ENCODE measurements at regions not wholly inside any gene's neighbourhood (a gene's known extent, or its start where the extent isn't known, plus 50 kb on each side); places are given as distances from the start of the nearest gene placed in this dataset.
A peak's percentile ranks its signal among the peaks of the same experiment; 100 is the strongest.
"Not testable (repeated sequence)": the region's sequence is repeated elsewhere in the genome, so short reads cannot be mapped to it uniquely, and the experiment has no call there.

DNA sequence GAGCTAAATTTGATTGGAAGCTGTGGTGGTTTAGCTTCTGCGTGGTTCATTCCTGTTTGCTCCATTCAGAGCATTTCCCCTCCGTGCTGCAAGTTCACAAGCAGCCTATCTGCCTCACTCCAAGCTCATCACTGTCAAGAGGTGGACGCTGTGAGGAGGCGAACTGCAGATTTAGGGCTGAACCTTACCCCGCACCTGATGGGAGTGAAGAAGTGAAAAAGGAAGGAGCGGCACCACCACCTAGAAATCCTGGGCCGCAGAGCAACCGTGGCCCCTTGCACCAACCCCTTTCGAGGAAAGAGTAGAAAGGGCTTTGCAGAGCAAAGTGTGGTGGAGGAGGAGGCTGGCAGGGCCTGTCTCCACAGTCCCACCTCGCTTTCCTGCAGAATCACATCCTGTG lies 117.4 kb downstream of the IER5 start:
- DNase-seq: no peak

DNA sequence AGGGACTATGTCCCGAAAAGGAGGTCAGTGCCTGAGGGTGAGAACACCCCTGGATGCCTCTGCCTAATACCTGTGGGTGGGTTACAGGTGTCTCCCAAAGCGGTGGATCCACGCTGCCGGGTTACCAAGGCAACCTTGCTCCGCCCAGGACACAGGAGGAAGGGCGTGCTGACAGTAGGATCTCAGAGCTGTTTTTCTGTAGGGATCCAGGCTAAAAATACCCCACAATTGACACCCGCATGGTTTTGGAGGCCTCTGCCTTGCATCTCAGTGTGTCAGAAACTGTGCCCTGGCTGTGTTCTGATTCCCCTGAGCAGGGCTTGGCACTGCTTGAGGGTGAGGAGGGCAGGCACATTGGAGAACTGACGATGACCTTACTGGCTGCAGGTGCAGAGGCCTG lies 118.0 kb downstream of the IER5 start:
- DNase-seq: no peak

DNA sequence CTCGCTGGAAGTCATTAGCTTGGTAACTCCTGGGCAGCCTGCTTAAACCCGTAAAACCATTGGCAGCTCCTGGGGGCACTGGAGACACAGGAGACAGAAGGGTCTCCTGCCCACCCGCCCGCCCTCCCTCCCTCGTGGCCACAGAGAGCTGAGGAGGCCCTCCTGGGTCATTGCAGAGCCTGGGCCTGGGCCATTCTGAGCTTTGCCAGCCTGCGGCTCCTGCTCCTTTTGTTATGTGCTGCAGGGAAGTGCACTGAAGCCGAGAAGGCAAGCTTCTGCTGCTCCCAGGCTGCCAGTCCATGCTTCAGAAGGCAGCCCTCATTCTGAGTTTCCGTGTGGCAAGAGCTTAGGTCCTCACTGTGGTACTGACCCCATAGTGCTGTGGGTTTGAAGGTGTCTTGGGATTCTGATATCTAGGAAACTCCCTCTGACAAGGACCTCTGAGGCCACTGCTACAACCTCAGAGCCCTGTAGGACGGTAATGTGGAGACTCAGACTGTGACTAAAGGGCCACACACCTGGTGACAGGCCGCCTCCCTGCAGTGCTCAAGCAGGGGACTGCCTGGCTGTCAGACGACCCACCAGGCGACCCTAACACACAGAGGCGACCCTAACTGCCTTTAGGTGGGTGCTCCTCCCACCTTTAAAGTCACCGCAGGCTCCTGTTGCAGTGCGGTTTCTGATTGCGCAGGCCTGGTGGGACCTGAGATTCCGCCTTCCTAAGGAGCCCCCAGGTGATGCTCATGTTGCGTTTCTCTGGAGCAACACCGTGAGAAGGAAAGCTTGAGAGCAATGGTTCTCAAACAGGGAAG lies 118.7 kb downstream of the IER5 start:
- DNase-seq: no peak

DNA sequence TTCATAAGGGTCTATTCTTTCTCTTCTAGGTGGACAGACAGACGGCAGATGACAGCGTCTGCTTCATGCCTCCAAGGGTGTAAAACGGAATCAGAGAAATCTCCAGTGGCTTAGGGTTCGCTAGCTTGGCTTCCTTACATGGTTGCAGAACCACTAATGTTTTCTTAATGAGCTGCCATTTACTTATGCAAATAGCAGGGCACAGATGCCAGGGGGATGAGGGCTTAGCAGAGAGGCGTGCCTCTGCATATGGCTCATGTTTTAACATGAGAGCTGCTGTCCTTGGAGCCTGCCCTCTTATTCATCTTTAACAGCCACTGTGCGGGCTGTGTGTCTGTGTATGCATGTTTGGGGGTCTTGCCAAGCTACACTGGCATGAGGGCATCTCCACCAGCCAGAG lies 119.6 kb downstream of the IER5 start:
- no peak for DNase-seq

DNA sequence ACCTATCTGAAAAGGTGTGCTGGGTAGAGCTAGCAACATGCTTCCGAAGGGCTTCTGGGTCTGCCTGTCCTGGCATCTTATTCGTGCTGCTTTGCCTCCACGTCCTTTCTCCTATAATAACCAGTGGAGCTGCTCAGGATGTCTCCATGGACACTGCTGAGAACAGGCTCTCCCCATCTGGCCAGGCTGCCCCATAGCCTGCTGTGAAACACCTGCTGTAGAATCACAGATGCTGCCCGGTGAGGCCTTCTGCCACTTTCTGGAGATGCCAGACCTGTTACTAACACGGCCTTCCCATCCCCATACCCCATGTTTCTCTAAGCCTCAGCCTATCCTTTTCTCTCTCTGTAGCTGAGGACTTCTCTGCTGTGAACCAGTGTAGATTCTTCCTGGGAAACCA lies 120.5 kb downstream of the IER5 start:
- no peak for DNase-seq

DNA sequence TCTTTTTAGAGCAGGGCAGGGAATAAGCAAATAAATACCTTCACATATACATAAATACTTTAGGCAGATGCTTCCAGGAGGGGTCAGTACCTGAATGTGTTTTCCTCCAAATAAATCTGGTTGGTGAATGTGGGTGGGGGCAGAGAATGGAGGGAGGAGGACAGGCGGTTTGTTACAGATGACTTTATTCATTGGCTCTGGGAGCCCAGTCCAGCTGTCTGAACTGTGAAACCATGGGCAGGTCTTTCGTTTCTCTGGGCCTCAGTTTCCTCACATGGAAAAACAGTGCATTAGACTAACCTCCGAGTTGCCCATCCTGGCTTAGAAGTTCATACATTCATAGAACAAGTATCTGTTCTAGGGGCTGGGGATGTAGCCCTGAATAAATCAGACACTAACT lies 124.6 kb downstream of the IER5 start:
- DNase-seq: no peak

DNA sequence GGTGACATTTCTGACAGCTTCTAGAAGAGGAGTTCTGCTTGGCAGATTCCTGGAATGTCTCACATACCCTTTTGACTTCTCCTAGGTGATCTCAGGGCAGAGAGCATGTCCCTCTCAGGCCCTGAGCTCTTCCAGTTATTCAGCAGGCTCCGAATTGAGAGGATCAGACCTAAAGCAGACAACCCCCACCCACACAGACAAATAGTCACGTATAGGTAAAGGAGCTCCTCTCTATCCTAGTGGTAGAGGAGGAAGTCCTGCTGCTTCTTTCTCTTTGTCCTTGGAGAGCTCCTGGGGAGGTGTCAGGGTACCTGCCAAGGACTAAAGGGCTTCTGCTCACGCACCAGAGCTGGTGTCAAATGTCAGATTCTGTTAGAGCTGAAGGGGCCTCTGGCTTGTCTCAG lies 128.1 kb downstream of the IER5 start:
- DNase-seq: no peak

DNA sequence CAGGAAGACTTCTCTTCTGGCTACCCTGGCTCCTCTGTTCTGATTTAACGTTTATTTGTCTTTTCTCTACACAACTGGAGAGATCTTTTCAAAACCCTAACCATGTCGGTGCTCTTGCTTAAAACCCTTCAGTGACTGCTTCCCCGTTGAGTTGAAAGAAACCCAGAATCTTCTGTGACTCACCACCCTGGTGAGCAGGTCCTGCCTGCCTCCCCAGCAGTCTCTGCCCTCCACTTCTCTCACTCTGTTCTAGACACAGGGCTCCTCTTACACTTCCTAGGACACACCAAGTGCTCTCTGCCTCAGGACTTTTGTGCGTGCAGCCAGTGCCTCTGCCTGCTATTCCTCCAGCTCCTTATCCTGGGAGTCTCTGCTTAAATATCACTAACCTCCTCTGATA lies 131.4 kb downstream of the IER5 start:
- no peak for DNase-seq

DNA sequence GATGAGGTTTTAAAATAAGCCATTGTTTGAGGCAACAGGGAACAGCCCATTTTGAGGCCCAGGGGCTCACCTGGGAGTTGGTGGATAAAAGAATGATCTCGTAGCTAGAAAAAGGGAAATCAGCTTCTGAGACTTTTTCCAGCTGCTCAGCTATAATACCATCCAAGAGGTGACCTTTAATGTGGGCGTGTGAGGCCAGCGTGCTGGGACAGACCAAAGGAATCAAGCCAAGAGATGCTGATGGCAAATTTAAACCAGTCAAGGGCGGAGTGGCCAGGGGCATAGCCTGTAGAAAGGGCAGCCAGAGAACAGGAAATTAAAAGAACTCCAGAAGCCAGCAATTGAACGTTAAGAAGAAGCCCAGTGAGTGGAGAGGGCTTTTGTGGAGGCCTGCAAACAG lies 132.6 kb downstream of the IER5 start:
- no peak for DNase-seq

DNA sequence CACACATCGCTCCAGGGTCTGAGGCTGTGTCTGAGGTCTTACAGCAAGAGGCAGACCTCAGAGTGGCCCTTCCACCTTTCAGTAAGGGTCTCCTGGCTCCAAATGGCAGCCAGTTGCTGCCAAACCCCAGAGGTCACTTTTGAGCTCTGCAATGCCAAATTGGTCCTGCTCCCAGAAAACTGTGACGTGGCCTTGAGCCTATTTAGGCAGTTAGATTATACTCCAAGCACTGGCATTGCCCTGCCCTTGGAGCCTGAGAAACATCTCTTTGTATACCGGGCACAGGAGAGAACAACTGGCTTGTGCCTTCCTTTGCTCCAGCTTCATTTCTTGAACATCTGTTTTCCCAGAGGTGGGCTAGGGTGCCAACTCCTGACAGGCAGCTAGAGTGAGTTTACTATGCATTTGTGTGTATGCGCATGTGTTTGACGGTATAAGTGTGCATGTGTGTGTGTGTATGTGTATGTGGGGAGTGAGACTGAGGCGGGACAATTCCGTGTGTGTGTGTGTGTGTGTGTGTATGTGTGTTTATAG lies 134.5 kb downstream of the IER5 start:
- DNase-seq: no peak

DNA sequence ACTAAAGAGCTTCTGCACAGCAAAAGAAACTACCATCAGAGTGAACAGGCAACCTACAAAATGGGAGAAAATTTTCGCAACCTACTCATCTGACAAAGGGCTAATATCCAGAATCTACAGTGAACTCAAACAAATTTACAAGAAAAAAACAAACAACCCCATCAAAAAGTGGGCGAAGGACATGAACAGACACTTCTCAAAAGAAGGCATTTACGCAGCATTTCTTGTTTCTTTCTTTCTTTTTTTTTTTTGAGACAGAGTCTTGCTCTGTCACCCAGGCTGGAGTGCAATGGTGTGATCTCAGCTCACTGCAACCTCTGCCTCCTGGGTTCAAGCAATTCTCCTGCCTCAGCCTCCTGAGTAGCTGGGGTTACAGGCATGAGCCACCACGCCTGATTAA lies 138.2 kb downstream of the IER5 start:
- DNase-seq: not testable (repeated sequence)

DNA sequence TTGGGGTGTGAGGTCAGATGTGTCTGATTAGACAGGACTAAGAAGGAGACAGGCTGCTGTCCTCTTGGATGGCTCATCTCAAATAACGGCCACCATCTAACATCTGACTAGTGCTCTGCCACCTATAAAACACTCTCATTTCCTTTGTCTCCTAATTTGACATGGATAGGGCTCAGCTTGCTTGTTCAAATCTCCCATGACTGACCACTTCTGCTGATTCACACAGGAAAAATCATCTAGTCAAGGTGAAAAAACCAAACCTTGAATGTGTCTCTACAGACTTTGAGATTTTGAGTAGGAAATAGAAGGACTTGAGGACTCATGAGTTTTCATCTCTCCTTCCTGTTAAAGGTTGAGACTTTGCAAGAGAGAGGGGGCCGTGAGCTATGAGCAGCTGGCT lies 150.6 kb downstream of the IER5 start:
- no peak for DNase-seq

DNA sequence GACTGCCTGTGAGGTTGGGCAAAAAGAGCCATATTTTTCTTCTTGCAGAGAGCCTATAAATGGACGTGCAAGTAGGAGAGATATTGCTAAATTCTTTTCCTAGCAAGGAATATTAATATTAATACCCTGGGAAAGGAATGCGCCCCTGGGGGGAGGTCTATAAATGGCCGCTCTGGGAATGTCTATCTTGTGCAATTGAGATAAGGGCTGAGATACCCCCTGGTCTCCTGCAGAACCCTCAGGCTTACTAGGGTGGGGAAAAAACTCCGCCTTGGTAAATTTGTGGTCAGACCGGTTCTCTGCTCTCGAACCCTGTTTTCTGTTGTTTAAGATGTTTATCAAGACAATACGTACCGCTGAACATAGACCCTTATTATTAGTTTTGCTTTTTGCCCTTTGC lies 157.8 kb downstream of the IER5 start:
- not testable (repeated sequence) for DNase-seq

DNA sequence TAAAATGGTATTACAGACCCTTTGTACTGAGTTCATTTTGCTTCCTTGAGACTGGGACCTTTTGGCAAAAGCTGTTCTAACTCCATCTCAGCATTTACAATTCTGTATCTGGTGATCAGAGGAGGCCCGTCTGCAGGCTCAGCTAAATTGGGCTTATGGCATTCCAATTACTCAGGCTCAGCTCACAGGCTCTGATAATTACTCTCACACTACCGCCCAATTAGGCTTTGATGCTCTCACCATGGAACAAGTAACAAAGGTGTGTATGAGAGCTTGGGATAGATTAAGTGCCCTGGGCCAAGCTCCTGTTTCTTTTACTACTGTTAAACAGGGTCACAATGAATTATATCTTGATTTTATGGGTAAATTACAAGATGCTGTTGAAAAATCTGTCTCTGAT lies 159.9 kb downstream of the IER5 start:
- peak; percentile 31 for DNase-seq

DNA sequence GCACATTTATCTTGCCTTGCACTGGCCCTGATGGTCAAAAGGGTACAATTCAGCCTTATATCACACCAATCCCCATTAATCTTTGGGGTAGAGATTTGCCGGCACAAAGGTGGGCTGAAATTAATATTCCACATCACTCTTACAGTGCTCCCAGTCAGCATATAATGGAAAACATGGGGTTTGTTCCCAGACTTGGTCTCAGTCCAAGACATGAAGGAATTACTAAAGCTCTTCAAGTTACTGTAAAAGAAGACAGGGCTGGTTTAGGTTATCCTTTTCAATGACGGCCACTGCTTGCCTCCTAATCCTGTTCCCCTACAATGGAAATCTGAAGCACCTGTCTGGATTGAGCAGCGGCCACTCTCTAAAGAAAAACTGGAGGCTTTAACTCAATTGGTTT lies 160.7 kb downstream of the IER5 start:
- DNase-seq: peak; percentile 58

DNA sequence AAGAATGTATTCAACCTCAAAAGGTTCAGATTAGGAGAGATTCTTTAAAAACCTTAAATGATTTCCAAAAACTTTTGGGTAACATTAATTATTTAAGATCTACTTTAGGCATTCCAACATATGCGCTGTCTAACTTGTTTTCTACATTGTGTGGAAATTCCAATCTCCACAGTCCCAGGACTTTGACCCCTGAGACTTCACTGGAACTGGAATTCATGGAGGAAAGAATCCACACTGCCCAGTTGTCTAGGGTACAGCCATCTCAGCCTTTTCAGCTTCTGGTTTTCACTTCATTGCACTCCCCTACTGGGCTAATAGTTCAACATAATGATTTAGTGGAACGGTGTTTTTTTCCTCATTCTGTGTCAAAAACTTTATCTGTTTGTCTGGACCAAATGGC lies 161.5 kb downstream of the IER5 start:
- no peak for DNase-seq

DNA sequence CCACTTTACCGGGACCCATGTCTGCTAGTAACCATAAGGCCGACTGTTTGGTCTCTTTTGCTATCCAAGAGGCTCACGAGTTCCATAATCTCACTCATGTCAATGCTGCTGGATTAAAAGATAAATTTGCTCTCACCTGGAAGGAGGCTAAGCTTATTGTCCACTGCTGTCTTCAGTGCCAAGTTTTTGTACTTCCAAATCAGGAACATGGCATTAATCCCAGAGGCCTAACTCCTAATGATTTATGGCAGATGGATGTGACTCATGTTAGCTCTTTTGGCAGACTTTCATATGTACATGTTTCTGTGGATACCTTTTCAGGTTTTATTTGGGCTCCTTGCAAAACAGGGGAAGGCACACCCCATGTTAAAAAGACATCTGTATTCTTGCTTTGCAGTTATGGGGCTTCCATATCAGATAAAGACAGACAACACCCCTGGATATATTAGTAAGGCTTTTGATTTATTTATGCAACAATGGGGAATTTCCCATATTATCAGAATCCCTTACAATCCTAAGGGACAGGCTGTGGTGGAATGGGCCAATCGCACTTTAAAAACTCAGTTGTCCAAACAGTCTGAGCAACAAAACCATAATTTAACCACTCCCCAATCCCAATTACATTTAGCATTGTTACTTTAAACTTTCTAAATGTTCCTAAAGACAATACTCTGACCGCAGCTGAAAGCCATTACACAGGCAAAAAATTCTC lies 162.7 kb downstream of the IER5 start:
- DNase-seq: peak; percentile 62

DNA sequence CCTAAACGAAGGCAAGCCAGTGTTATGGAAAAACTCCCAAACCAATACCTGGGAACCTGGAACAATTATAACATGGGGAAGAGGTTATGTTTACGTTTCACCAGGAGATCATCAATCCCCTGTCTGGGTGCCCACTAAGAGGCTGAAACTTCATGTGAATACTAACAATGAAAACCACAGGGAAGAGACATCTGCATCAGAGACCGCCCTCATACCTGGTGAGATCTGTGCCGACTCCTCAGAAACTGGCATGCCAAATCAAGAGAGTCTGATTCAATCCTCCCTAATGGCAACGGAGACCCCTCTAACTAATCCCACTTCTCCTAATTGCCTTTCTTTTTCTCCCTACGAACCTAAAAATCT lies 163.2 kb downstream of the IER5 start:
- no peak for DNase-seq

DNA sequence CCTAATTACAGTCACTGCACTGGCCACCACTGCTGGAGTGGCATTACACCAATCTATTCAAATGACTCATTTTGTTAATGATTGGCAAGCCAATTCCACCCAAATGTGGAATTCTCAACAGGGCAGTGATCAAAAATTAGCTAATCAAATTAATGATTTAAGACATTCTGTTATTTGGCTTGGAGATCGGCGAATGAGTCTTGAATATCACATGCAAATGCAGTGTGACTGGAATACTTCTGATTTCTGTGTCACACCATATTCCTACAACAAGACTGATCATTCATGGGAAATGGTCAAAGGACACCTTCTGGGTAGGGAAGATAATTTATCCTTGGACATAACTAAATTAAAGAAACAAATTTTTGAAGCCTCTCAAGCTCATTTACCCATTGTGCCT lies 165.1 kb downstream of the IER5 start:
- DNase-seq: not testable (repeated sequence)

DNA sequence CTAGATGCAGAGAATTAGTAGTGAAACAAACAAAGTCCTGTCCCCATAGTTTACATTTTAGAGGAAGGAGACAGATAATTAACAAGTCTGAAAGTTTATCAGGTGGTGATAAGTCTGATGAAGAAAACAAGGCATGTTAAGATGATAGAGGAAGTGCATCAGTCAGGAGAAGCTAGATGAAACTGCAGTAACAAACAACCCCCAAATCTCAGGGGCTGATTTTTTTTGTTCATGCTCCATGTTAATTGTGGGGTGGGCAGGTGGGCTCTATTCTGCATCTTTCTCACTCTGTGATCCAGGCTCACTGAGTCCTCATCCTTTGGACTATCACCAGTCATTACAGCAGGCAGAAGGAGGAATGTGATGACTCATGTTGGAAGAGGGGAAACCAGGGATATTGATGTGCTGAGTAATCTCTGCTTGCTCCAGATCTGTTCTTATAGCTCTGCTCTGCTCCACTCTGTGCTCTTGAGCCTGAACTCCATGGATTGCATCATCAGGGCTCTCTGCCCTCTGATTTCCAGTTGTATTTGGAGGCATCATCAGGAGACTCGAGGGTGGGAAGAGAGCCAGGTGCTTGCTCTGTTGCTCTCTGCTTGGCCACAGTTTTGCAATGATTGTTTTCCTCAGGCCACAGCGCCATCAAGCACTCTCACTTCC lies 166.9 kb downstream of the IER5 start:
- no peak for DNase-seq

DNA sequence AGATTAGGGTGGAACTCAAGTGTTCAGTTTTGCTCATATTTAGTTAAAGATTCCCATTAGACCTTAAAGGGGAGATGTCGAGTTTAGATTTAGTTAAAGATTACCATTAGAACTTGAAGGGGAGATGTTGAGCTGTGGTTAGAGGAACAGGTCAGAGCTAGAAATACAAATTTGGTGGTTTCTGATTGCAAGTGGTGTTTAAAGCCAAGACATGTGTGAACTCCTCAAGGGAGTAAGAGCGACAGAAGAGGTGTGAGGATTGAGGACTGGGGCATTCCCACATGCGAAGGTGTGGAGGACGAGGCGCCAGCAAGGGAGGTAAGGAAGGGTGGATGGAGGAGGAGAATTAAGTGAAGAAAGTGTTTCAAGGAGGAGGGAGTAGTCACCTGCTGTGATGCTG lies 168.6 kb downstream of the IER5 start:
- DNase-seq: no peak

DNA sequence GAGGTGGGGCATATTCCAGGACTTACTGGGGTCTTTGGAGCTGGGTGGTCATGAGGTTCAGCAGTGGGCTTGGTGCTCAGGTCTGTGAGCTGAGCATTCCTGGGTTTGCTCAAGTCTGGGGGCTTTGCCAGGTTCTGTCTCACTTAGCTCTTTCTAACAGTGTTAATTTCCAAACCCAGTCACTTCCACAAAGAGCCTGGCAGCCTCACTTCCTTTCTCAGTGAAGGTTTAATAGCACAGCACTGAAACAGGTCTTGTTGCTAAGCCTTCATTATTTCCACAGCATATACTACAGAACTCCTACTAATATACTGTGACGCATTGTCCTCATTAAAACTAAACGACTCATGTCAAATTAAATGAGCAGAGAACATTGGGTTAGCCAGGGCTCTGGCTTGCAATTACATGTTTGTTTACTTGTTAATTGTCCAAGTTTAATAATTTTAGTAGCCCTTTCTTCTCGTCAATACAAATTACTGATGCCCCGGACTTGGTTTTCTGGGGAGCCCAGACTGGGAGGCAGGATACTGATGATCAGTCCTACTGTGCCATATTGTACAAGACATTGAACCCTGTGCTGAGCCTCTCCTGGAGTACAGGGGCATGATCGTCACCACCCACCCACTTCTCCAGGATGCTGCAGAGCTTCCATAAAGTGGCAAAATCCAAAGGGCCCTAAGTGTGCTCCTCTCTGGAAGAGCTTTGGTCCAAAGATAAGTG lies 170.7 kb downstream of the IER5 start:
- DNase-seq: no peak

DNA sequence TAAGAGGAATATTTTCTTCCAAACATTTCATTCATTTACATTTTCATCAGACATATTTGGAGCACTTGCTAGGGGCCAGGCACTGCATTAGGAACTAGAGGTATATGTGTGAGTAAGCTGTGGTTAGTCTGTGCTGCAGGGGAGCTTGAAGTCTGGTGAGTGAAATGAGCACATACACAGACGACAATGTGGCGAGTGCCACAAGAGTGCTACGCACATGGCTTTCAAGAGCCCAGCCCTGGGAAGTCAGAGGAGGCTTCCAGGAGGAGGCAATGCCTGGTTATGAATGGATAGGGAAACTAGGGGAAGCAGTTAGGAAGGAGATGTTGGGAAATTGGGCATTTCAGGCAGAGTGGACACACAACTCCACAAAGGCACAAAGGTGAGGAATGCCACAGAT lies 171.8 kb downstream of the IER5 start:
- DNase-seq: no peak
